COLO829 (cell line): ENCODE measurements at regions not wholly inside any gene's neighbourhood (a gene's known extent, or its start where the extent isn't known, plus 50 kb on each side); places are given as distances from the start of the nearest gene placed in this dataset.

ENCODE experiments used
- DNase-seq: peaks from one replicate; pipeline ENCODE4 v3.0.0; 2012; ENCODE audit warnings: low spot score

DNA sequence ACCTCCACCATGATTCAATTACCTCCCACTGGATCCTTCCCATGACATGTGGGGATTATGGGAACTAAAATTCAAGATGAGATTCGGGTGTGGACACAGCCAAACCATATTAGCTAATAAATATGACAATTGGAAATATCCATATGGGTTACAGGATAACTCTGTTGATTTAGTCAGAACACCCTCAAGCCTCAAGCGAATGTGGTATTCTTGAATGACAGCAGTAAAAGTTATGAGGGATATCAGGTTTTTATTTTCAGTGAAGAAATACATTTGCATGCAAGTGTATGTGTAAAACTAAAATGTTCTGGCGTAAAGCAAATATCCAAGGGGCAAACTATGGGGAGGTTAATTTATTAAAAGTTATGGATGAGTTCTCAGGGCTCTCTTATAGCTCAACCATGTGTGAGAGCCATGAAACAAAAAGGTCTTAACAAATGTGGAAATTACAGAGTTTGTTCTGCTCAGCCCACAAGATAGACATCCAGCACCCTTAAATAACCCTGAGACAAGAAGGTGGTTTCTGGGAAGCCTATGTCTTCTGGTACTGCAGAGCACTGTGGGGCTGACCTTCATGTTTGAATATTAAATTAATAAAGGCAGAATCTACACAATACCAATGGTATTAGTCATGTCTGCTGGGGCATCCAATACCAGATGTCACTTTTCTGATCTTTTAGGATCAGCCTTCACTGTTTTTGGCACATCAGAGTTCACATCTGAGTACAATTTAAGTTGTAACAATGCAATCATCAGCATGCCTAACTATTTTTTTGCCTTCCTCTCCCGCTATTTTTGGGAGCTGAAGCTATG lies 370.5 kb upstream of the RSPO3 start:
- DNase-seq: no peak

DNA sequence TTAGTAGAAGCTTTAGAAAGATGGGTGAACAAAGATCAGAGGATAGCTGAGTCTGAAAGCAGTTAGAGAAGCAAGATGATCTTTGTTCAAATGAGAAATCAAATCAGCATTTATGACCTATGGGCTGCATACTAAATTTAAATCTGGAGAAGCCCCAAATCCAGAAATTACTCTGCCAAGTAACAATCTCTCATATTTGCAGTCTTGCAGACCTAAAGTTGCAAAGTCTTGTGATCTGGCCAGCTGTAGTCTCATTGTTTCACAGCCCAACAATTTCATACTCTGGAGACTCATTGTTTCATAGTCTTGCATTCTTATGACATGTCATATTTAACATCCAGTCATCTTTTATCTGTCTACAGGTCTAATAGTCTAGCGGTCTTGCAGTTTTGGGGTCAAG lies 364.9 kb upstream of the RSPO3 start:
- no peak for DNase-seq

DNA sequence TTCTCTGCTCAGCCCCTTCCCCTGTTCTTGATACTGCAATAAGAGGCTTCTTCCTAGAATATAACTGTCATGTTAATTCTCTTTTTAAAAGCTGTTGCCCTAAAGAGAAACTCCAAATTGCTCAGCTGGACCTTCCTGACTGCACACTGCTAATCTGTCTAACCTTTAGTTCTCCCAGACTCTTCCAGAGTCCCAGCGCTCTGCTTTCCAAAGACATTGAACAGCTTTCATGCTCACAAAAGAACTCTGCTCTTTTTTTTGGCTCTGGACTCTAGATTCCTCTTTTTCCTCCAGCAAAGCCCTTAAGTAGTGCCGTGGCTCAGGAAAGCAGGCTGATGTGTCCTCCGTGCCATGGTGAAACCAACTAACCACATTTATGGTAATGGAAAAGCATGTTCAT lies 356.6 kb upstream of the RSPO3 start:
- no peak for DNase-seq

DNA sequence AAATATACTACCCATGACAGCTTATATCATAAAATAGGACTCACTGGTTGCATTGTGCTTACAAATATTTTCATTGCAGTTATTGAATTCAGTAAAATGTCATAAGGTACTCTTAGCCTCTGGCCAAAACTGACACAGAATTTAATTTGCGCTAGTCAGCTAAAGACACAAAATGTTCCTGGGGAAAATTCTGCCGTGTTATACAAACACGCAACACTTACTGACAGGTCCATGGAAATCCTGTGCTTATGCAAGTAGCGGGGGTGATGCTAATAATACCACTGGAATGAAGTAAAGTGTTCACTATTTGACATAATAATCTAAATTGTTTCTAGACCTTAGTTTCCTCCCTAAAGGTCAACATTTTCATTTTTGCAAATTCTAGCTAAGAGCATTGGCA lies 354.4 kb upstream of the RSPO3 start:
- DNase-seq: no peak

DNA sequence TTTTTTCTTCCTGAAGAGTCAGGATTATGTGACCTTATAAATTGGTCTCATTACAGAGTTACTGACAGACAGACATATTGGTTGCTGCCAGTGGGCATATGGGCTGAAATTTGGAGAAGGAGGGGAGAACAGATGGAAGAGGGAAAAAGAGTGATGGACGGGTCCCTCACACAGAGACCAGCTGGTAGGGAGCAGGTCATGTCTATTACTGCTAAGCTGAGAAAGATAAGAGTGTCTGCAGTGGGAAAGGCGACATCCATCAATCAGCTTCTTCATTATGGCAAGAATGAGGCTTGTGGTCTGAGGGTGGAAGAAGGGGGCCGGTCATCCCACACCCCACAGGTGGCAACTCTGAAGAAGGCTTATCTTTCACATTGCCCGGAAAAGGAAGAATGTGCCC lies 353.8 kb upstream of the RSPO3 start:
- no peak for DNase-seq

DNA sequence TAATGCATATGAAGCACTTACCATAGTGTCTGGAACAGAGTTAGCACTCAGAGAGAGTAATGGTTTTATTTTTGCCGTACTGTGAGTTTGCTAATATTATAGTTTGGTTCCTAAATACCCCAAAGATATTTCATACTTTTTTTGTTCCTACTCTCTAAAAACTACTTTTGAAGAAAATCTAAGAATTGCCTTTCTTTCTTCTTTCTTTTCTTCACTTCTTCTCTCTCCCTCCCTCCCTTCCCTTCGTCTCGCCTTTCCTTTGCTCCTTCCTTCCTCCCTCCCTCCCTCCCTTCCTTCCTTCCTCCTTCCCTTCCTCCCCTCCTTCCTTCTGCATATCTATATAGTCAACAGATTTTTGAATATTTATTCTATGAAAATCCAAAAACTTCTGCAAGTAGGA lies 351.7 kb upstream of the RSPO3 start:
- DNase-seq: no peak

DNA sequence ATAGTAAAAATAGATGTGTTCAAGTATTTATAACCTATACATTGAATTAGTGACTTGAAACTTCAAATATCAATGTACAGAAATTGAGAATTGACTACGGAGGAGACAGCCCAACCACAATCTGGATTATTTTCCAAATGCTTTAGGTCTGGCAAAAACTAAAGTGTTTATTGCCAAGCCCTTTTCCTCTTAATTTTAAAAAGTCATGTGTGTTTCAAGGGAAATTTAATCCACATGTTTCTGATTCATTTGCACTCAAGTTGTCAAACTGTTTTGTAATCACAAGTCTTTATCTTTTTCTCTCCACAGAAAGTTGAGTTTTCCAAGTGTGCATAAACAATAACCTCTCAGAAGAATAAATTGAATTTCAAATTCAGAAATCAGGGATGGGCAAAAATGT lies 350.8 kb upstream of the RSPO3 start:
- DNase-seq: no peak

DNA sequence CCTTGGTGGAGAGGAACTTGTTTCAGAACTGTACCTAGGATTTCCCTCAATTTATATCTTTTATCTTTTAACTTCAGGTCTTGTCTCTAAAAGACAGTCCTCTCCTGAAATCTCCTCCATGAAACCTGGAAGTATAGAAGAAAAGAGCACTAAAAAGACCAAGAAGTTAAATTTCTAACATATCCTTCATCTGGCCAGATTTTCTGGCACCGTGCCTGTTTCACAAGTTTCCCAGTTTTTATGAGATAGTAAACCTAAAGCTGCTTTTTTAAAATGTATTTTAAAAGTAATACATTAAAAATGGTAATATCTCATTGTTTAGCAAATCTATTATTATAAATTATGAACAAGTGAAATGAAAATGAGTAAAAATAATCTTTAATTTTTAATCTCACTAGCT lies 348.3 kb upstream of the RSPO3 start:
- DNase-seq: no peak

DNA sequence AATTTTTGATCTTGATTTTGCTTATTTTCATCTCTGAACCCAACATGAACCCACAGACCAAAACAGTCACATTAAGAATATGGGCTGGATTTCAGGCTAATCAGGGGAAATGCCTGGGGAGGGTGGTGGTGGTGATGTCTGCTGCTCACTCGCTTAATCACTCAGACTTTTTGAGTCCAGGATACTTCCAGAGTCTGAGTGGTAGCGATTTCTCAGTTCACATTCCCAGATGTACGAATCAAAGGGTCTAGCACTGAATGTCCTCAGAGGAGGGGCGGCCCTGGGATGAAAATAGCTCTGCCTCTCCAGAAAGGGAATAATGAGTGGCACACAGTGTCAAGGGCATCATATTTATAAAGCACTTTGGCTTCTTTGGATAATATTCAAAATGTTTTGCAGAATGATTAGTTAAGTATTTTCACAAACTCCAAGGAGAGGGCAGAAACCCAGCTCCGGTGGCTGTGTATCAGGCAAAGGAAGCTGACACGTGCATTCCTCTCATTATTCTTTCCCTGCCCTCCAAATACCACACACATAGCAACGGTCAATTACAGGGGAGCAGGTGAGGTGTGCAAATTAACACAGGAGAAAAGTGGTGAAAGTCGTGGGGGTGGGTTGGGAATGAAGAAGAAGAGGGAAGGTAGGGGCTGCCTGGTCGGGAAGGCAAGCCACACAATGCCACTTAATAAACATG lies 345.2 kb upstream of the RSPO3 start:
- no peak for DNase-seq

DNA sequence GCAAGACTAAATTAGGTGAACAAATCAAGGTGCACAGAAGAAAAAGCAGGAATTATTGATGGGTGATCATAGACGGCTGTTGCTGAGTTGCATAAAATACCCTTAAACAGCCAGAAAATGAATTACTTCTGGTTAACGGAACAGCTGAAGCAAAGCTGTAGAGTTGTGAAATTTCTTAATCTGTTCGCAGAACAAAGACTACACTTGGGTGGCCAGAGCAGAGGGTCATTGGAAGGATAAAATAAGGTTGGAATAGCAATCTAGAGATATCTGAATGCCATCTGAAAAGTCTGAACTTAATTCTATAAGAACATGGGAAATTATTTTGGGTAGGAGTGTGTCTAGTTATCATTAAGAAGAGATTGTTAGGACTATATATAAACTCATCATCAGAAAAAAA lies 339.1 kb upstream of the RSPO3 start:
- no peak for DNase-seq

DNA sequence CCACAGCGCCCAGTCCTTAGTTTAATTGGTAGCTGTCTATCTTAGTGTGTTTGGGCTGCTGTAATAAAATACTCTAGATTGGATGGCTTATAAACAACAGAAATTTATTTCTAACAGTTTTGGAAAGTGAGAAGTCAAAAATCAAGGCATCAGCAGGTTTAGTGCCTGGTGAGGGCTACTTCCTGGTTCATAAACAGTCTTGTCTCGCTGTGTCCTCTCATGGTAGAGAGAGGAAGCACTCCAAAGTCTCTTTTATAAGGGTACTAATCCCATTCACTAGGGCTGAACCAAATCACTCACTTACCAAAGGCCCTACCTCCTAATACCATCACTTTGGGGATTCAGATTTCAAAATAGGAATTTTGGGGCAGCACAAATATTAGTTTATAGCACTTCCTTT lies 336.9 kb upstream of the RSPO3 start:
- no peak for DNase-seq

DNA sequence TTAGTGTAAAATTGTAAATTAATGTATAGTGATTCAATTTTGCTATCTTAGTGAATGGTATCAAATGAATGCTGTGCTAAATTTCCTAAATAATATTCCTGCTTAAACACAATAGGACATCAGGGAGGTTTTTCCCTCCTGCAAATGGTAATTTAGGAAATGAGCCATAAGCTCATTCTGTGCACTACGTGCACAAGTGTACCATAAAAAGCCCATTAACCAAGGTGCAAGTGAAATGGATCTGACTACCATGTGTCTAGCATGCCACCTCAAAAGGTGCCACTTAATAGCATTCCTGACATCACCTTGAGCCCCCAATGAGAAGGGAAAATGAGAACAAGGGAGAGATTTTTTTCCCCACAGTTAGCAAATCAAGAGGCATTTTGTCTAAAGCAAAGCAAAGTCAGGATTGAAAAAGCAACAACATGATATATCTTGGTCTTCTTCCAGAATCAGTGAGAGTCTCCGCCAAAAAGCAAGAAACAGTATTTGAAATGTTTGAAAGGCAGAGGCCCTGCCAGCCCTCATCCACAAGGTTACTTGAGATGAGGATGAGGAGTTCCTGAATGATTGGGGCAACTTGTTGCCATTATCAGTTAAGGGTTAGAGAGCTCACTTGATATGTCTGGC lies 334.2 kb upstream of the RSPO3 start:
- DNase-seq: no peak

DNA sequence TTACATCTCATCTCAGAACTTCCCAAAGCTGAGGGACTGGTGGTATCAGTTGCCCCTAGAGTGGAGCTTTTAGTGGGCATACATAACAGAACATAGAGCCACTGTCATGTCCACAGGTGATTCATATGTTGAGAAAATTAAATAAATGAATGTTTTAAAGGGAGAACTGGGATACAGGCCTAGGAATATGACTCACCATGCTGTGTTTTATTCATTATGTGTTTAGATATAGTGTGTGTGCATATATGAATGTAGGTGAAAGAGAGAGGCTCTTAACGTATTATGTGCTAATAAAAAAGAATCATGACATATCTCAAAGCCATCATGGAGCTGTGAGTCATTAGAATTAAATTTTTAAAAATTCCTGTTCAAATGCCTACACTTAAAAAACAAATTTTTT lies 332.2 kb upstream of the RSPO3 start:
- no peak for DNase-seq

DNA sequence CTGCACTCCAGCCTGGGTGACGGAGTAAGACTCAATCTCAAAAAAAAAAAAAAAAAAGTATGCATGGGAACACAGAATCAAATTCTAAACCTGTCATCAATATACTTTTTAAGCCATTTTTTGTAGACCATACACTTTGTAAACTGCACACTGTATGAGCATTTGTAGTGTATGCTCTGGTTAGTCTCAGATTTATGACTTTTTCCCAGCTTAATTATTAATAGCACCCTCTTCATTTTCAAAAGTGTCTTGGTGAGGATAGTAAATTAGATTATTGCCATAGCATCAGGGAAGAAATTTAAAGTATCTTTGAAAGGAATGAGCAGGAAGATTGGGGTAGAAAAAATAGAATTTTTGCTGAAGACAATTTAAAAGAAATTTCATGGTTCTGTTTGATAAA lies 330.8 kb upstream of the RSPO3 start:
- no peak for DNase-seq

DNA sequence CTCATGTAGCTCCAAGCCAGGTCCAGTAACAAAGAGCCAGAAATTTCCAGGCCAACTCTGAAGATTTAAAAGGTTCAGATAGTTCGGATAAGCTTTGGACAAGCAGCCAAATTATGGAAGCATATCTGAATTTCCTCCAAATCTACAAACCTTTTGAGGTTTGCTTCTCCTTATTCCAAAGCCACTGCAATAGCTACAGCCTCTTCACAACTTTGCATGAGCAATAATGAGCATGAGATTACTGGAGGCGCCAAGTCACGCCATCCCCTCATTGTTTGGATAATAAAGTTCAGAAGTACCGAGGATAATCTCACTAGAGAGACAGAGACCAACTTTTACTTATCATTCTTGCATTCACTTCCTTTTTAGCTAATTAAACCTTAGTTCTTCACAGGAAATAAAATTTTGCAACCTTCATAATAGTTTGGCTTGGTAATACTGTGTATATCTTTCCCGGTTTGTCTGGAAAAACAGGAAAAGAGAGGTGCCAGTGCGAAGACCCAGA lies 329.6 kb upstream of the RSPO3 start:
- DNase-seq: no peak

DNA sequence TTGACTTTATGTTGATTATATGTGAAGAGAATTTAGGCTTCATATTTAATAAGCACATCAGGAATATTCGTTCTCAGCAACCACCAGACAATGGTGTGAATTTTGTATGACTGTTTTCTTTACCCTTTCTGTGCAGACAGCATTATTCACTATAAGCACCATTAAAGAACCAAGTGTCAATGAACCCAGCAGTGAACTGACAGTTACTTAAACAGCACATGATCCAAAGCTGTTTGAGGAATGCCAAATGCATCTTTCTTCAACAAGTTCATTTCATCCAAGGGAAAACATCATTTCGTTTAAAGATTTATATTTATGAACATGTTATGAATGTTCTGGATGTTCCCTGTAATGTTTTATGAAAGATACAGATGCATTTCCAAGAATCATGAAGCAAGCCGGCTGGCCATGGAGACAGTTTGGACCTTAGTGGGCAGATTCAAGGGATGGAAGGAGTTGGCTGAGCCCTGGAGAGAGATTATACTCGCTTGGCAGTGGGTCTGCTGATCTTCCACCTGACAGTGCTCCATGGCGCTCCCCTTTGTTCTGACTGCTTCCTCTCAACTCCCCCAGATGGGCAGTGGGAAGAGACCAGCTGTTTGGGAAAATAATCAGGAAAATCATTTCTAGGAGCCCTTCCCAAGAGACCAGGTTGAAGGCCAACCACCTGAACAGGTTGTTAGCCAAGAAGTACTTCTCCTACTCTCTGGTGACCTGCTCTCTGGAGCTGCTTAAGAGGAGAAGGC lies 326.0 kb upstream of the RSPO3 start:
- no peak for DNase-seq

DNA sequence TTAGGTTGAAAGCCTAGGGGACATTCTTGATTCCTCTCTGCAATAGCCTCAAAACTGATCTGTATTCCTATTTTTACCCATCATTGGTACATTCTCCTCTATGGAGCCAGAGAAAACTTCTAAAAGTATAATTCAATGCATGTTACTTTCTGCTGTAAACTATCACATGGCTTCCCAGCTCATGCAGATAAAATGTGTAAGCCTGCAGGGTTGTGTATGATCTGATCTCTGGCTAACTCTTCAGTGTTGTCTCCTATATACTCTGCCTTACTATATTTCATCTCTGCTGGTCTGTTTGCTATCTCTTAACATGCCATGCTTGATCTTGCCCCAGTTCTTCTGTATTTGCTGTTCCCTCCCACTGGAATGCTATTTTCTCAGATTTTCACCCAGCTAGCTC lies 323.3 kb upstream of the RSPO3 start:
- DNase-seq: no peak

DNA sequence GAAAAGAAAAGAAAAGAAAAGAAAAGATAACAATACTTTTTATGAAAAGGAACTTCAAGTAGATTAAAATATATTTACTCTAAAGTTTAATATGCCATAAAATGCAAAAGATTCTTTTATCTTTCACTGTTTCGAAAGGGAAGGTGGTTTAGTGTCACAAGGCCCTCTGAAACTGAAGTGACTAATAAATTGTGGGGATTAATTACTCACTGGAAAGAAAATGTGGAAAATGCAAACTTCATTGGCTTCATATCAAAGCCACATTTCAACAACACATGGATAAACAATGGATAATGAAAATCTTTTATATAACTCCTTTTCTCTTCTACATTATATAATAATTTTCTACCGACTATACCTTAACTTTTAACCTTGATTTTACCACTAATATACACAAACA lies 320.5 kb upstream of the RSPO3 start:
- DNase-seq: no peak

DNA sequence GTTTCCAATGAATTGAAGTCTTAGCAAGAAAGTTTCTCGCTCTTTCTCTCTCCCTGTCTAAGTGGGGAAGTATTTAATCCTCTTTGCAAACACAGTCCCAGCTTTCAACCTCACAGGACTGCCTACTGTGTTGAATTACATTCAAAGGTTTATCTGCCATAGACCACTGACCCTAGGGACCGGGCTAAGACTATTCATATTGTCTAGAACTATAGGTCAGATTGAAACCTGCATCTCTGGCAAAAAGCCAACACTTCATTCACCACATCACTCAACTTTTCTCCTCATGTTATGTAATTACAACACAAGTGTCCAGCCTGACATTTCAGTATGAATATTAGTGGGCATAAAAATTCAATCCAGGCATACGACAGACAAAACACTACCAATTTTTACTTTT lies 314.7 kb upstream of the RSPO3 start:
- DNase-seq: no peak

DNA sequence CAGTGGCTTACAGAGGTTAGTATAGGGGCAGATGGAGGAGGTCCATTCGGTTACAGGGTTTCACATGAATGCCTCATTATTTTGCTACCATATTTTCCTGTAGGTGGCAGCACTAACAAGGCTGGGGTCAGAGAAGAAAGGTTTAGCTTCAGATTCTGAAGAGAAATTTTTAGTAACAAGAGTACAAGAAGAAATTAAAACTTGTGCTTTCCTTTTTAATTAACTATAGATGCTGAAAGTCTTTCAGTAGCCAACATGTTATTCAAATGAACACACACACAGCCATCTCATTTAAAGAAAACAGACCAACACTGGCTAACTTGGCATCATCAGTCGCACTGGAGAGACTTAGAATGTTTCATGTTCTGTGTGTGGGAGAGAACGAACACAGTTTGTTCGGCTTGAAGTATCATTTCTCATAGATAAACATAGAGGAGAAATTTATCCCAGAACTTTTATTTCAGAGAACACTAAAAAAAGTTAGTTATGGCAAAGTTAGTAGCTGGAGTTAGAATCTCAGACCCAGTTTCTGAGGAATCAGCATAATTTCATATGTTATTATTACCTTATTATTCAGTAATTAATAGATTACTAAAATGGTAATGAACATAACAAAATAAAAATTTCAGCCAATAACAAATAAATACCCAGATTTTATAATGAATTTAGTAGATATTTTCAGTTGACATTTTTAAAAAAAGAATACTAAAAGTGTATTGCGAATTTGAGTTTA lies 314.0 kb upstream of the RSPO3 start:
- peak; percentile 28 for DNase-seq

DNA sequence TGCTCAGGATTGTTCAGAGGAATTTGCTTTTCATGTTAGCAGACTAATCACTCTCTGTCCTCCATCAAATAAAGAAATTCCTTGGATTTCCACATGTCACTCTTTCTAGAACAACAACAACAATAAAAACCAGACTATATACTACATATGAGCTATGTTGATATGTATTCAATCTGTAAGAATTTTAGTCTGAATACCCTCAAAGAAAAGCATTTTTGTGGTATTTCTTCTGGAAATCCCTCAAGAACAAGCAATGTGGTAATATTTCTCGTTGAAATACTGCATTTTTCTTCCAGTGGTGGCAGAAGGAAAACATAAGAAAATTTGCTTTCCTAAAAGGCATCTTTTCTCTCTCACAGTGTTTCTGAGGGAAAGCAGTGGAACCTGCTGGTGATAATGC lies 312.6 kb upstream of the RSPO3 start:
- no peak for DNase-seq

DNA sequence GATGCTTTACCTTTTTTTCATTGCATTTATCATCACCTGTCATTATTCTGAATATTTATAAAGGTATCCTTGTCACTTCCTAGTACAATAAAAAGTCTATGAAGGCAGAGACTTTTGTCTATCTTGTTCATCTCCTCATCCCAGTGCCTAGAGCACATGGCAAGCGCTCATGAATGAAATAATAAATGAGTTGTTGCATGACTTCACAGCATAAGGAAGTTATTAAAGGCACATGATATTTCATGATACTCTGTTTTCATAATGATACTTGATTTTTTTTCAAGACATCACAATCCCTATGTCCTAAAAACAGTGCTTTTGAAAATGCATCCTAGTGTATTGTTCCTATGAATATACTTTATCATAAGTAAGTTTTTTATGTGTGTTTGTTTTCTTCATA lies 310.6 kb upstream of the RSPO3 start:
- no peak for DNase-seq
